Left colon (tissue), 2 donors: ENCODE measurements at regions not wholly inside any gene's neighbourhood (a gene's known extent, or its start where the extent isn't known, plus 50 kb on each side); places are given as distances from the start of the nearest gene placed in this dataset.
"Not testable (repeated sequence)": the region's sequence is repeated elsewhere in the genome, so short reads cannot be mapped to it uniquely, and the experiment has no call there.

ENCODE experiments used
- ATAC-seq: fragments of 200-7000 bp; cut with Tn5 transposase; one replicate; pipeline ENCODE4 v1.9.1; 2020; ENCODE audit warnings: mild to moderate bottlenecking, moderate library complexity
- DNase-seq, 2 donors: peaks; one replicate each; pipeline ENCODE4 v3.0.0-alpha.2; 2020
- intact Hi-C, 2 donors: fragments of 100-400 bp; cut with DNase I in 1 of 2; cut with micrococcal nuclease in 1 of 2; formaldehyde crosslinking; loops; one replicate each; pipeline versions ENCODE4 v1.11.2 to v1.14.0; 2022; cut with DNase I, micrococcal nuclease
- donor health status: DM: no; HTN: no; CAD: no.
- donor health status: DM: yes; HTN: yes; CAD: no.

GRCh38 chr4:180304321-180304720, 1938.9 kb upstream of the TENM3 start:
- no peak for DNase-seq
- no peak for ATAC-seq
- intact Hi-C loops, result no loop called here

GRCh38 chr4:180310616-180311015, 1932.6 kb upstream of the TENM3 start:
- DNase-seq (no peak), ATAC-seq (no peak)
- intact Hi-C loops, result no loop called here

- intact Hi-C loops, result no loop called here
- DNase-seq (no peak), ATAC-seq (no peak)
Observed at GRCh38 chr4:180314972-180315371, 1928.2 kb upstream of the TENM3 start.

- intact Hi-C loops, result no loop called here
Observed at GRCh38 chr4:180330521-180330920, 1912.7 kb upstream of the TENM3 start.

GRCh38 chr4:180333162-180333561, 1910.0 kb upstream of the TENM3 start:
- DNase-seq (no peak), ATAC-seq (no peak)
- intact Hi-C loops, result no loop called here

More at GRCh38 chr4:180330521-180330920, 1912.7 kb upstream of the TENM3 start:
- DNase-seq, result no peak
- ATAC-seq, result no peak

GRCh38 chr4:180335566-180335965, 1907.6 kb upstream of the TENM3 start:
- ATAC-seq, result no peak
- intact Hi-C loops, result no loop called here

GRCh38 chr4:180336494-180337090, 1906.6 kb upstream of the TENM3 start:
- ATAC-seq (peak; percentile 48), DNase-seq (no peak)
- intact Hi-C loops, result no loop called here

More at GRCh38 chr4:180335566-180335965, 1907.6 kb upstream of the TENM3 start:
- DNase-seq, result no peak

GRCh38 chr4:180341926-180342325, 1901.3 kb upstream of the TENM3 start:
- intact Hi-C loops, result no loop called here
- DNase-seq, result no peak
- no peak for ATAC-seq

- intact Hi-C loops, result no loop called here
- ATAC-seq (no peak), DNase-seq (no peak)
Observed at GRCh38 chr4:180350901-180351300, 1892.3 kb upstream of the TENM3 start.

- intact Hi-C loops, result no loop called here
- DNase-seq (no peak), ATAC-seq (no peak)
Observed at GRCh38 chr4:180356766-180357165, 1886.4 kb upstream of the TENM3 start.

- intact Hi-C loops, ATAC-seq, DNase-seq: not testable (repeated sequence)
Observed at GRCh38 chr4:180360113-180360512, 1883.1 kb upstream of the TENM3 start.

- ATAC-seq (no peak), DNase-seq (no peak)
- intact Hi-C loops, result no loop called here
Observed at GRCh38 chr4:180363815-180364214, 1879.4 kb upstream of the TENM3 start.

GRCh38 chr4:180372691-180373090, 1870.5 kb upstream of the TENM3 start:
- DNase-seq (no peak), ATAC-seq (no peak)
- intact Hi-C loops, result no loop called here

GRCh38 chr4:180377741-180378140, 1865.5 kb upstream of the TENM3 start:
- no peak for ATAC-seq
- DNase-seq, result no peak
- intact Hi-C loops, result no loop called here

- DNase-seq (no peak), ATAC-seq (no peak)
- intact Hi-C loops, result no loop called here
Observed at GRCh38 chr4:180380733-180381132, 1862.5 kb upstream of the TENM3 start.

- ATAC-seq (no peak), DNase-seq (no peak)
- intact Hi-C loops, result no loop called here
Observed at GRCh38 chr4:180391613-180392012, 1851.6 kb upstream of the TENM3 start.

- intact Hi-C loops, result no loop called here
- no peak for DNase-seq
- no peak for ATAC-seq
Observed at GRCh38 chr4:180394312-180394711, 1848.9 kb upstream of the TENM3 start.

GRCh38 chr4:180394730-180395129, 1848.5 kb upstream of the TENM3 start:
- intact Hi-C loops, result no loop called here
- ATAC-seq (no peak), DNase-seq (no peak)

GRCh38 chr4:180398564-180398963, 1844.6 kb upstream of the TENM3 start:
- intact Hi-C loops, result no loop called here
- no peak for ATAC-seq
- DNase-seq, result no peak

GRCh38 chr4:180407275-180407885, 1835.8 kb upstream of the TENM3 start:
- no peak for DNase-seq
- ATAC-seq, result no peak
- intact Hi-C loops, result no loop called here
